ENCODE measurements at regions not wholly inside any gene's neighbourhood (a gene's known extent, or its start where the extent isn't known, plus 50 kb on each side); places are given as distances from the start of the nearest gene placed in this dataset.

- peak; percentile 47 to 54 for DNase-seq (ENCODE audit: low read depth in 1 of 2, low spot score in 1 of 2)
- peaks cover 3% of the 10 kb centered on the region for H3K4me1 ChIP-seq (ENCODE audit: low read depth)
- H3K27ac ChIP-seq = no peak overlapping the region
- H3K36me3 ChIP-seq = no peaks in the 10 kb centered on the region
- no peak overlapping the region for H3K4me3 ChIP-seq
- TF ChIP-seq CTCF (IDR thresholded peaks at IDR 0.05; ENCODE audit: low read depth, low read length) = no peak
- H3K27me3 ChIP-seq = no peaks in the 10 kb centered on the region
- no peaks in the 10 kb centered on the region for H3K9me3 ChIP-seq (ENCODE audit: low read depth)
Measured at GRCh38 chr5:133801955-133802751, 166.3 kb downstream of the C5orf15 start.

GRCh38 chr5:133801431-133801830 is 167.0 kb downstream of the C5orf15 start:
- Histone ChIP-seq H3K36me3 (no peaks in the 10 kb centered on the region), H3K27ac (no peak overlapping the region), H3K4me1 (ENCODE audit: low read depth) (no peaks in the 10 kb centered on the region), H3K27me3 (no peaks in the 10 kb centered on the region), H3K4me3 (no peak overlapping the region), H3K9me3 (ENCODE audit: low read depth) (no peaks in the 10 kb centered on the region)
- TF ChIP-seq CTCF (IDR thresholded peaks at IDR 0.05; ENCODE audit: low read depth, low read length) = no peak
- DNase-seq (ENCODE audit: low read depth in 1 of 2, low spot score in 1 of 2) = no peak

GRCh38 chr5:133799571-133800237 is 168.7 kb downstream of the C5orf15 start:
- TF ChIP-seq CTCF (IDR thresholded peaks at IDR 0.05; ENCODE audit: low read depth, low read length) = no peak
- Histone ChIP-seq H3K36me3 (no peaks in the 10 kb centered on the region), H3K4me3 (no peak overlapping the region), H3K27me3 (no peaks in the 10 kb centered on the region), H3K27ac (no peak overlapping the region), H3K4me1 (ENCODE audit: low read depth) (no peaks in the 10 kb centered on the region), H3K9me3 (ENCODE audit: low read depth) (no peaks in the 10 kb centered on the region)
- no peak for DNase-seq (ENCODE audit: low read depth in 1 of 2, low spot score in 1 of 2)

GRCh38 chr5:133797167-133797566 is 171.3 kb downstream of the C5orf15 start:
- Histone ChIP-seq H3K27me3 (no peaks in the 10 kb centered on the region), H3K27ac (no peak overlapping the region), H3K4me1 (ENCODE audit: low read depth) (no peaks in the 10 kb centered on the region), H3K9me3 (ENCODE audit: low read depth) (no peaks in the 10 kb centered on the region), H3K36me3 (no peaks in the 10 kb centered on the region), H3K4me3 (no peak overlapping the region)
- DNase-seq (ENCODE audit: low read depth in 1 of 2, low spot score in 1 of 2) = peak in 1 of 2 donors; percentile 51
- TF ChIP-seq CTCF (IDR thresholded peaks at IDR 0.05; ENCODE audit: low read depth, low read length) = no peak

- no peaks in the 10 kb centered on the region for H3K27me3 ChIP-seq
- no peak for DNase-seq (ENCODE audit: low read depth in 1 of 2, low spot score in 1 of 2)
- no peak overlapping the region for H3K4me3 ChIP-seq
- no peak overlapping the region for H3K27ac ChIP-seq
- no peak for TF ChIP-seq CTCF (IDR thresholded peaks at IDR 0.05; ENCODE audit: low read depth, low read length)
- H3K36me3 ChIP-seq = no peaks in the 10 kb centered on the region
- no peaks in the 10 kb centered on the region for H3K9me3 ChIP-seq (ENCODE audit: low read depth)
- H3K4me1 ChIP-seq (ENCODE audit: low read depth) = no peaks in the 10 kb centered on the region
Measured at GRCh38 chr5:133796186-133796585, 172.2 kb downstream of the C5orf15 start.
